Parathyroid adenoma (tissue), 2 donors: ENCODE measurements at regions not wholly inside any gene's neighbourhood (a gene's known extent, or its start where the extent isn't known, plus 50 kb on each side); places are given as distances from the start of the nearest gene placed in this dataset.

Experiments
- H2AFZ ChIP-seq: fragments of 300-600 bp; sonication (generic); one replicate; pipeline ENCODE4 v1.7.0; 2017; ENCODE audit warnings: antibody characterized with exemption, mild to moderate bottlenecking
- H3K27ac ChIP-seq: fragments of 300-600 bp; sonication (generic); one replicate; pipeline ENCODE4 v1.7.0; 2017
- H3K27me3 ChIP-seq: fragments of 300-600 bp; sonication (generic); one replicate; pipeline ENCODE4 v1.7.0; 2017; ENCODE audit warnings: low read length; ENCODE audit not compliant: control insufficient read depth, insufficient read depth
- H3K36me3 ChIP-seq: fragments of 300-600 bp; sonication (generic); one replicate; pipeline ENCODE4 v1.7.0; 2017; ENCODE audit warnings: low read length; ENCODE audit not compliant: control insufficient read depth, insufficient read depth
- H3K4me1 ChIP-seq: fragments of 300-600 bp; sonication (generic); one replicate; pipeline ENCODE4 v1.7.0; 2017; ENCODE audit warnings: control low read depth
- H3K4me2 ChIP-seq: fragments of 300-600 bp; sonication (generic); one replicate; pipeline ENCODE4 v1.7.0; 2017; ENCODE audit warnings: low read length
- H3K4me3 ChIP-seq: fragments of 300-600 bp; sonication (generic); one replicate; pipeline ENCODE4 v1.7.0; 2017; ENCODE audit warnings: low read depth, low read length
- H3K79me2 ChIP-seq: fragments of 300-600 bp; sonication (generic); one replicate; pipeline ENCODE4 v1.7.0; 2017; ENCODE audit warnings: control low read depth
- H3K9ac ChIP-seq: fragments of 300-600 bp; sonication (generic); one replicate; pipeline ENCODE4 v1.7.0; 2017; ENCODE audit warnings: mild to moderate bottlenecking
- H3K9me3 ChIP-seq: fragments of 300-600 bp; sonication (generic); one replicate; pipeline ENCODE4 v1.7.0; 2017; ENCODE audit warnings: low read length; ENCODE audit not compliant: control insufficient read depth
- TF ChIP-seq, protein P1 (sequence below): fragments of 300-600 bp; sonication (generic); IDR thresholded peaks from one replicate; pipeline ENCODE4 v1.7.0; 2017; ENCODE audit warnings: antibody characterized with exemption, mild to moderate bottlenecking
- donor health status: primary hyperparathyroidism.

DNA sequence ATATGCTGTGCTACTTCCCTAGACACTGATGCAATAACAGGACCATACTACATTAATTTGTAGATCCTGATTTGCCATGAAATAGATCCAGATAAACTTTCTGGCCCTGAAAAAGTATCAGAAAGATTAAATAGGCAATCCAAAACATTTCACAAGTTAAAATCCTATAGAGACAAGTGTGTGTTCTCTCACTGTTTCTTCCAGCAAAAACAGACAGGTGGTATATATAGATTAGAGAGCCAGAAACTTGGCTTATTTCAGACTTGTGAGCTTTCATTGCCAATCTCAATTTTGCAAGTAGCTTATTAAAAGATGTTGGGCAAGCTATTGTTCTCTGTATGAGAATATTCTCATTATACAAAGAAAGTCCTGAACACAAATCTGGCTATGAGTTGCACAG lies 289.1 kb upstream of the MANEA start:
- H3K9ac ChIP-seq, result no peak overlapping the region
- no peaks in the 10 kb centered on the region for H3K79me2 ChIP-seq
- H3K4me3 ChIP-seq, result no peak overlapping the region
- no peak overlapping the region for H3K4me2 ChIP-seq
- no peaks in the 10 kb centered on the region for H3K9me3 ChIP-seq
- no peak overlapping the region for H3K27ac ChIP-seq
- no peaks in the 10 kb centered on the region for H3K4me1 ChIP-seq
- no peak overlapping the region for H2AFZ ChIP-seq
- no peaks in the 10 kb centered on the region for H3K36me3 ChIP-seq
- no peaks in the 10 kb centered on the region for H3K27me3 ChIP-seq
- TF ChIP-seq, protein P1, sequence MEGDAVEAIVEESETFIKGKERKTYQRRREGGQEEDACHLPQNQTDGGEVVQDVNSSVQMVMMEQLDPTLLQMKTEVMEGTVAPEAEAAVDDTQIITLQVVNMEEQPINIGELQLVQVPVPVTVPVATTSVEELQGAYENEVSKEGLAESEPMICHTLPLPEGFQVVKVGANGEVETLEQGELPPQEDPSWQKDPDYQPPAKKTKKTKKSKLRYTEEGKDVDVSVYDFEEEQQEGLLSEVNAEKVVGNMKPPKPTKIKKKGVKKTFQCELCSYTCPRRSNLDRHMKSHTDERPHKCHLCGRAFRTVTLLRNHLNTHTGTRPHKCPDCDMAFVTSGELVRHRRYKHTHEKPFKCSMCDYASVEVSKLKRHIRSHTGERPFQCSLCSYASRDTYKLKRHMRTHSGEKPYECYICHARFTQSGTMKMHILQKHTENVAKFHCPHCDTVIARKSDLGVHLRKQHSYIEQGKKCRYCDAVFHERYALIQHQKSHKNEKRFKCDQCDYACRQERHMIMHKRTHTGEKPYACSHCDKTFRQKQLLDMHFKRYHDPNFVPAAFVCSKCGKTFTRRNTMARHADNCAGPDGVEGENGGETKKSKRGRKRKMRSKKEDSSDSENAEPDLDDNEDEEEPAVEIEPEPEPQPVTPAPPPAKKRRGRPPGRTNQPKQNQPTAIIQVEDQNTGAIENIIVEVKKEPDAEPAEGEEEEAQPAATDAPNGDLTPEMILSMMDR, result no peak

DNA sequence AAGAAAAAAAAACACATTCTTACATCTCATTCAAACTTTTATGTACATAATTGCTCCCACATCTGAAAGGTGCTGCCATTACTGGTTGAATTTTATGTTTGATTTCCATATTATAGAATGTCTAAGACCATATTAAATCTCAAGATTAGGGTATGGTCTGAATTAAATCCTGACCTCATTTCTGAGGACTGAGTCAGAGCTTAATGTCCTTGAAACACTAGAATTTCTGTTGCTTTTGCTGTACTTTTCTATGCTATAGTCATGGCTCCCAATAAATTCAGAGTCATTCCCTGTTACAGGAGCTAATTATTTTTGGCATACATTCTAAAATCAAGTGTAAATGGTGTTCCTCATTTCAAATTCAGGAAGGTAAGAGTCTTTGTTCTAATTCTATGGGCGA lies 285.3 kb upstream of the MANEA start:
- Histone ChIP-seq H3K27ac (no peak overlapping the region), H3K9me3 (no peaks in the 10 kb centered on the region), H3K79me2 (no peaks in the 10 kb centered on the region), H3K36me3 (no peaks in the 10 kb centered on the region), H3K4me3 (no peak overlapping the region), H3K27me3 (no peaks in the 10 kb centered on the region), H3K4me2 (no peak overlapping the region), H3K4me1 (no peaks in the 10 kb centered on the region), H2AFZ (no peak overlapping the region), H3K9ac (no peak overlapping the region)
- TF ChIP-seq, protein P1, result no peak

DNA sequence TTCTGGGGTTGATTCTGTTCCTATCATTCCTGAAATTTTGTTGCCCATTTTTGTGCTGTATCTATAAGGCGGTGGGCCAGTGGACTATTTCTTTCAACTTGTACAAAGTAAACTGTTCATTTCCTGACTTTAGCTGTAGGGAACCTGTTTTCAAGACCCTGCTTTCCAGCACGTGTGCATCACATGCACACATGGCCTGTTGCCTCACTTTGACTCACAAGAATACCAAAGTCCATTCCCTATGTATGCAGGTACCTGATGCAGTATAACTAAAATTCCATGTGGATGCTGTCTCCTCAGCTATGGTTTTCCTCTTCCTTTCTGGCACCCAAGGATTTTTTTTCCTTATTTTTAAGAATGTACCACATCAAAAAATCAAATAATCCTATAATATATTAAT lies 284.1 kb upstream of the MANEA start:
- Histone ChIP-seq H3K27me3 (no peaks in the 10 kb centered on the region), H3K9me3 (no peaks in the 10 kb centered on the region), H3K79me2 (no peaks in the 10 kb centered on the region), H3K36me3 (no peaks in the 10 kb centered on the region), H3K27ac (no peak overlapping the region), H3K4me2 (no peak overlapping the region), H3K4me3 (no peak overlapping the region), H2AFZ (no peak overlapping the region), H3K9ac (no peak overlapping the region), H3K4me1 (no peaks in the 10 kb centered on the region)
- TF ChIP-seq, protein P1, result no peak

DNA sequence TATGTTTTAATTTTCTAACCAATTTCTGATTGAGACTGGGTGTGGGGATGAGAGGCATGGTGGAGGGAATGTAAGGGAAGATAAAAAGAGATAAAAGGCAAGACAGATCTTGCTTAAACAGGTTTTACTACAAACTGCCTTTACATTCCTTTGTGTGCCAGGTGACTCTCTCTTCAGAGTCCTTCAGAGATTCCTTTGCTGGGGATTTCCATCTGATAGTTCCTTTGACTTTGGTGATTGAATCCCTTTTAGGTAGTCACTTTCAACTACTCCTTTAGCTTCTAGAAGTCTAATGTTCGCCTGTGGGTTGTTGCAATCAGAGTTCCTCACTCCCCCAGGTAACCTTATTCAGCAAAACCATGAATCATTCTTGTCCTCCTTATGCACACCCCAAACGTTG lies 283.3 kb upstream of the MANEA start:
- no peaks in the 10 kb centered on the region for H3K27me3 ChIP-seq
- no peak overlapping the region for H3K9ac ChIP-seq
- TF ChIP-seq, protein P1, result no peak
- no peak overlapping the region for H3K27ac ChIP-seq
- H3K79me2 ChIP-seq, result no peaks in the 10 kb centered on the region
- no peaks in the 10 kb centered on the region for H3K4me1 ChIP-seq
- H3K4me2 ChIP-seq, result no peak overlapping the region
- no peak overlapping the region for H2AFZ ChIP-seq
- no peaks in the 10 kb centered on the region for H3K36me3 ChIP-seq
- no peak overlapping the region for H3K4me3 ChIP-seq
- H3K9me3 ChIP-seq, result no peaks in the 10 kb centered on the region

DNA sequence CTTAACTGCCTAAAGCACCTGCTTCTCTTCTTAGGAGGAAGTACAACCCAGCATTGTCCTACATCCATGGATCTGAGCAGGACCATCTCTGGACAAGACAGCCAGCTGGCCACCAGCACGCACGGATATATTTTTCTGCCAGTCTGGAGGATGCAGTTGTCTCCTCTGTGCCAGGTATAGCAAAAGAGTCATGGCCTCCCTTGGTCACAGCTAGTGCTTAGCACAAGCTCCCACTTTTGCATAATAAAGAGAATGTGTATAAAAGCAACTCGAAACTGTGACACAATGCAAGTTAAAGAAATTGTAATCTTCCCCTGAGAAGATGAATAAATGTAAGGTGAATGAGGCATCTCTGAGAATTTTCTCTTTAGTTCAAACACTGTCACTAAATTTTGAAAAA lies 267.8 kb upstream of the MANEA start:
- no peak overlapping the region for H2AFZ ChIP-seq
- TF ChIP-seq, protein P1, result no peak
- H3K4me2 ChIP-seq, result no peak overlapping the region
- no peak overlapping the region for H3K4me3 ChIP-seq
- no peaks in the 10 kb centered on the region for H3K79me2 ChIP-seq
- H3K36me3 ChIP-seq, result no peaks in the 10 kb centered on the region
- H3K9ac ChIP-seq, result no peak overlapping the region
- no peaks in the 10 kb centered on the region for H3K4me1 ChIP-seq
- no peaks in the 10 kb centered on the region for H3K27me3 ChIP-seq
- H3K27ac ChIP-seq, result no peak overlapping the region
- no peaks in the 10 kb centered on the region for H3K9me3 ChIP-seq
